ENCODE measurements at regions not wholly inside any gene's neighbourhood (a gene's known extent, or its start where the extent isn't known, plus 50 kb on each side); places are given as distances from the start of the nearest gene placed in this dataset.

DNA sequence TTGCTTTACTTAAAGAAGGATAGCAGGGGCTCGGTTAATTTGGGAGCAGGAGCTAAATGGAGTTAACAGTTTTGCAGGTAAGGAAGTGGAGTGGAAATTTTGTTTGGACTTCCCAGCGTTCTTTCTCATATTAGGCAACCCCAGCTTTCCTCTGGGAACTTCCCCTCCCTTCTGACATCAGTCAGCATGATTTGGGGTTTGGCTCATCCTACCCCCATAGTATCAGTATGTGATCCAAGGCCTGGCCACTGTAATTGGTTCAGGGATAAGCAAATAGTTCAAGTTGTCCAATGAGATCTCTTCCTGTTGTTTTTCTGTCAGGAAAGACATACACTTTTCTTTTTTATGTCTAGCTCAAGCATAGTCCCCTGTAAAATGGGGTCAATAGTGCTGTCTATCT is 125.6 kb upstream of the CDK6 start:
- H3K4me1 ChIP-seq (ENCODE audit: insufficient read depth, low read length, poor library complexity, severe bottlenecking): no peaks in the 10 kb centered on the region
- no peaks in the 10 kb centered on the region for H3F3A ChIP-seq (ENCODE audit: low read depth)
- H3K9ac ChIP-seq (ENCODE audit: low read depth, low read length, poor library complexity, severe bottlenecking): no peak overlapping the region
- no peaks in the 10 kb centered on the region for H3K9me3 ChIP-seq (ENCODE audit: insufficient read depth, low read depth, low read length)
- H3K36me3 ChIP-seq (ENCODE audit: insufficient read depth, low read length): no peaks in the 10 kb centered on the region
- H3K27me3 ChIP-seq (ENCODE audit: insufficient read depth, low read length, poor library complexity, severe bottlenecking): no peaks in the 10 kb centered on the region
- TF ChIP-seq EZH2phosphoT487 (IDR thresholded peaks at IDR 0.05; ENCODE audit: borderline replicate concordance) (no peak), CTCF (conservative IDR thresholded peaks at IDR 0.05; ENCODE audit: low read length) (no peak)
- H2AFZ ChIP-seq (ENCODE audit: low read length): no peak overlapping the region
- no peak overlapping the region for H3K4me2 ChIP-seq (ENCODE audit: low read depth, low read length, poor library complexity, severe bottlenecking)
- H3K4me3 ChIP-seq (ENCODE audit: low read length, poor library complexity, severe bottlenecking): no peak overlapping the region
- no peaks in the 10 kb centered on the region for H4K20me1 ChIP-seq (ENCODE audit: insufficient read depth, low read length, poor library complexity, severe bottlenecking)
- H3K9me2 ChIP-seq (replicated peaks; ENCODE audit: low read depth, low read length): no peaks in the 10 kb centered on the region
- no peaks in the 10 kb centered on the region for H3K79me2 ChIP-seq (ENCODE audit: insufficient read depth, low read length)

DNA sequence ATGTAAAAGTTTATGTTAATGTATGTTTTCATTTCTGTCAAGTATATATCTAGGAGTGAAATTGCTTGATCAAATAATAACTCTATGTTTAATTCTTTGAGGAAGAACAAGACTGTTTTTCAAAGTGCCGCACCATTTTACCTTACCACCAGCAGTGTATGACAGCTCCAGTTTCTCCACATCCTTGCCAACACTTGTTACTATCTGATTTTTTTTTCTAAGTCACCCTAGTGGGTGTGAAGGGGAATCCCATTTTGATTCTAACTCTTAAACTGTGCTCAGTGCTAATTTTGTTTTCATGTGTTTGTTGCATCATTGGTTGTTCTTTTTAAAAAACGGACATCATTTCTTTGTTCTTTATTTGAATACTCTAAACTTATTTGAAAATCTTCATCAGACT is 120.2 kb upstream of the CDK6 start:
- H3K9ac ChIP-seq (ENCODE audit: low read depth, low read length, poor library complexity, severe bottlenecking): no peak overlapping the region
- H3K9me2 ChIP-seq (replicated peaks; ENCODE audit: low read depth, low read length): no peaks in the 10 kb centered on the region
- TF ChIP-seq CTCF (conservative IDR thresholded peaks at IDR 0.05; ENCODE audit: low read length) (no peak), EZH2phosphoT487 (IDR thresholded peaks at IDR 0.05; ENCODE audit: borderline replicate concordance) (no peak)
- no peak overlapping the region for H2AFZ ChIP-seq (ENCODE audit: low read length)
- no peaks in the 10 kb centered on the region for H3F3A ChIP-seq (ENCODE audit: low read depth)
- no peaks in the 10 kb centered on the region for H3K9me3 ChIP-seq (ENCODE audit: insufficient read depth, low read depth, low read length)
- no peaks in the 10 kb centered on the region for H3K36me3 ChIP-seq (ENCODE audit: insufficient read depth, low read length)
- no peaks in the 10 kb centered on the region for H3K27me3 ChIP-seq (ENCODE audit: insufficient read depth, low read length, poor library complexity, severe bottlenecking)
- no peak overlapping the region for H3K4me3 ChIP-seq (ENCODE audit: low read length, poor library complexity, severe bottlenecking)
- no peaks in the 10 kb centered on the region for H3K4me1 ChIP-seq (ENCODE audit: insufficient read depth, low read length, poor library complexity, severe bottlenecking)
- H4K20me1 ChIP-seq (ENCODE audit: insufficient read depth, low read length, poor library complexity, severe bottlenecking): no peaks in the 10 kb centered on the region
- H3K79me2 ChIP-seq (ENCODE audit: insufficient read depth, low read length): no peaks in the 10 kb centered on the region
- no peak overlapping the region for H3K4me2 ChIP-seq (ENCODE audit: low read depth, low read length, poor library complexity, severe bottlenecking)

DNA sequence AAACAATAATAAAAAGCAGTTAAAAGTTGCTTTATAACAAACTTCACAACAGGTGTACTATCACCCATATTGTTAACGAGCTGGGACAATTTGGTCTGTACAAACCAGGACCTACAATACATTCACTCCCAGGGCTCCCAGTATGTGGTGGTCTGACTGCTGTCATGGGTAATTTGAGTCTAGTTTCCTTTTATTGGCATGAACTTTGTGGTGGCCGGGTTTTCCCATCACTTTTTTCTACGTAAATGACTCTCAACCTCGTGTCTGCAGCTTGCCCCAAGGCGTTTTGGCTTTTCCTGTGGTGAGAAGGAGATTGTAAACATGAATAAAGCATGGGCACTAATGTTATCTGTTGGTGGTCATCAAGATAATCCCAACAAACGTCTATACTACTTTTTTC is 118.7 kb upstream of the CDK6 start:
- no peaks in the 10 kb centered on the region for H3K36me3 ChIP-seq (ENCODE audit: insufficient read depth, low read length)
- no peaks in the 10 kb centered on the region for H3K27me3 ChIP-seq (ENCODE audit: insufficient read depth, low read length, poor library complexity, severe bottlenecking)
- H3K4me1 ChIP-seq (ENCODE audit: insufficient read depth, low read length, poor library complexity, severe bottlenecking): no peaks in the 10 kb centered on the region
- TF ChIP-seq CTCF (conservative IDR thresholded peaks at IDR 0.05; ENCODE audit: low read length) (no peak), EZH2phosphoT487 (IDR thresholded peaks at IDR 0.05; ENCODE audit: borderline replicate concordance) (no peak)
- no peak overlapping the region for H2AFZ ChIP-seq (ENCODE audit: low read length)
- no peaks in the 10 kb centered on the region for H3F3A ChIP-seq (ENCODE audit: low read depth)
- no peaks in the 10 kb centered on the region for H4K20me1 ChIP-seq (ENCODE audit: insufficient read depth, low read length, poor library complexity, severe bottlenecking)
- no peaks in the 10 kb centered on the region for H3K9me2 ChIP-seq (replicated peaks; ENCODE audit: low read depth, low read length)
- H3K4me2 ChIP-seq (ENCODE audit: low read depth, low read length, poor library complexity, severe bottlenecking): no peak overlapping the region
- no peak overlapping the region for H3K9ac ChIP-seq (ENCODE audit: low read depth, low read length, poor library complexity, severe bottlenecking)
- no peaks in the 10 kb centered on the region for H3K79me2 ChIP-seq (ENCODE audit: insufficient read depth, low read length)
- H3K9me3 ChIP-seq (ENCODE audit: insufficient read depth, low read depth, low read length): no peaks in the 10 kb centered on the region
- no peak overlapping the region for H3K4me3 ChIP-seq (ENCODE audit: low read length, poor library complexity, severe bottlenecking)

Measured in Loucy (cell line).